GM12865 (cell line): ENCODE measurements at regions not wholly inside any gene's neighbourhood (a gene's known extent, or its start where the extent isn't known, plus 50 kb on each side); places are given as distances from the start of the nearest gene placed in this dataset.
A peak's percentile ranks its signal among the peaks of the same experiment; 100 is the strongest.

Experiments used
- DNase-seq: peaks from one replicate; pipeline ENCODE4 v3.0.0; 2010; ENCODE audit warnings: low read depth
- H3K4me3 ChIP-seq: 2 replicates; pipeline ENCODE4 v1.5.1; 2011; ENCODE audit warnings: mild to moderate bottlenecking, low read depth, low read length, control low read depth
- CTCF ChIP-seq: IDR thresholded peaks from 2 replicates; pipeline ENCODE4 v1.5.1; 2011; ENCODE audit warnings: low read length, control low read depth, low read depth, inconsistent platforms; ENCODE audit not compliant: insufficient read depth; ENCODE audit errors: missing control alignments

DNA sequence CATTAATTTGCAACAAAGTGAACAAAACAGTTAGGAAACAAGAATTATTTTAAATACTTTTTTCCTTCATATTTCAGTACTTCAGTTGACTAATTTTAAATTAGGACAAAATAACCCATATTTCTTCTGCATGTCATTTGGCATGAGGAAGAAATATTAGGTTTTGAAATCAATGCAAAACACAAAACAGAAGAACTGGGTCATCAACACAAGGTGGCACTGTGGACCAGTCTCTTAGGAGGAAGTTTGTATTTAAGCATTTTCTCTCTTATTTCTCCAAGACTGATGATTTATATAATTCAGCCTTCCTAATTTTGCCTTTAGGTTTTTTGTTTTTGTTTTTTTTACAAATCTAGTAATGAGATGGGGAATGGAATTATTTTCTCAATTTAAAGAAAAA, 352.8 kb upstream of the KCNH7 start:
- H3K4me3 ChIP-seq: no peak overlapping the region
- peak; percentile 31 for DNase-seq
- peak; percentile 34 for TF ChIP-seq CTCF

GRCh38 chr2:163187995-163188655, 349.6 kb upstream of the KCNH7 start:
- no peak for TF ChIP-seq CTCF
- H3K4me3 ChIP-seq: no peak overlapping the region
- DNase-seq: no peak

GRCh38 chr2:163187119-163187518, 348.6 kb upstream of the KCNH7 start:
- no peak for TF ChIP-seq CTCF
- no peak overlapping the region for H3K4me3 ChIP-seq
- DNase-seq: no peak

- no peak overlapping the region for H3K4me3 ChIP-seq
- no peak for TF ChIP-seq CTCF
- no peak for DNase-seq
These were observed 346.6 kb upstream of the KCNH7 start for GRCh38 chr2:163185160-163185559.

- no peak overlapping the region for H3K4me3 ChIP-seq
- DNase-seq: no peak
- peak; percentile 40 for TF ChIP-seq CTCF
These were observed 344.3 kb upstream of the KCNH7 start for GRCh38 chr2:163182764-163183354.

GRCh38 chr2:163177592-163177991, 339.0 kb upstream of the KCNH7 start:
- H3K4me3 ChIP-seq: no peak overlapping the region
- TF ChIP-seq CTCF: no peak
- DNase-seq: no peak

GRCh38 chr2:163175294-163175693, 336.7 kb upstream of the KCNH7 start:
- TF ChIP-seq CTCF: no peak
- no peak for DNase-seq

More at GRCh38 chr2:163175294-163175693, 336.7 kb upstream of the KCNH7 start:
- no peak overlapping the region for H3K4me3 ChIP-seq
